Right renal pelvis (tissue), 4 donors: ENCODE measurements at regions not wholly inside any gene's neighbourhood (a gene's known extent, or its start where the extent isn't known, plus 50 kb on each side); places are given as distances from the start of the nearest gene placed in this dataset.

Experiments used
- DNase-seq, 4 donors: peaks; one replicate each; pipeline ENCODE4 v3.0.0-alpha.2; 2013; ENCODE audit warnings: low read depth in 4 of 4, low spot score in 3 of 4, missing footprints in 1 of 4

DNA sequence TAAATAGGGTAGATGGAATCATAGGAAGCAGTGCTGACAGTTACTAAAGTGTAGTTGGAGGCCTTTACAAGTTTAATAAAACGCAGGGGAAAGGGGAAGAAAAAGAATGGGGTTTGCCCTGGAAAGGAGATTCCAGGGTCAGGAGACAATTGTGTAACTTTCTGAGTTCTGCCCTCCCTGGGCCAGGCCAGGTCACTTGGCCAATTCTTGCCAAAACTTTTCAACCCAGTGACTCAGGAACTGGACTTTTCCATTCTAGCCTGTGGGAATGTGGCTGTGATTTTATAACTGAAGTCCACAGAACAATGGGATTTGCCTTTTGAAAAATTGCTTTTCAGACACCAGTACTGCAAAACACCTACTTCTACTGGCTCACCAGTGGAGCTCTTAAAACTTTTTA is 289.8 kb upstream of the ANKRD55 start:
- no peak for DNase-seq

DNA sequence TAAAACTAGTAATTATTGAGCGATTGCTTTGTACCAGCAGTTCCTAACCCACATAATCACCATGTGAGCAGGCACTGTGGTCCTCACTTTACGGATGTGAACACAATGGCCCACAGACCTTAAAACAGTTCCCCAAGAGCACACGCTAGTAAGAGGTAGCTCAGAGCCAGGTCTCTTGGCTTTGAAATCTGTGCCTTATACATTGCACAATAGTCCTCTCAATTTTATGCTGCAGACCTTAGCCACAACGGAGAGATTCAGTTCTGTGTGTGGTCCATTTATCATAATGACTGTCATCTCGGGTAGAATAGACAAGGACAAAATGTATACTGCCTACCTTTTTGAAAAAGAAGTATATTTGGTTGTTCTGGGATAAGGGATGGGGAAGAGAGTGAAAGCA is 289.0 kb upstream of the ANKRD55 start:
- no peak for DNase-seq

DNA sequence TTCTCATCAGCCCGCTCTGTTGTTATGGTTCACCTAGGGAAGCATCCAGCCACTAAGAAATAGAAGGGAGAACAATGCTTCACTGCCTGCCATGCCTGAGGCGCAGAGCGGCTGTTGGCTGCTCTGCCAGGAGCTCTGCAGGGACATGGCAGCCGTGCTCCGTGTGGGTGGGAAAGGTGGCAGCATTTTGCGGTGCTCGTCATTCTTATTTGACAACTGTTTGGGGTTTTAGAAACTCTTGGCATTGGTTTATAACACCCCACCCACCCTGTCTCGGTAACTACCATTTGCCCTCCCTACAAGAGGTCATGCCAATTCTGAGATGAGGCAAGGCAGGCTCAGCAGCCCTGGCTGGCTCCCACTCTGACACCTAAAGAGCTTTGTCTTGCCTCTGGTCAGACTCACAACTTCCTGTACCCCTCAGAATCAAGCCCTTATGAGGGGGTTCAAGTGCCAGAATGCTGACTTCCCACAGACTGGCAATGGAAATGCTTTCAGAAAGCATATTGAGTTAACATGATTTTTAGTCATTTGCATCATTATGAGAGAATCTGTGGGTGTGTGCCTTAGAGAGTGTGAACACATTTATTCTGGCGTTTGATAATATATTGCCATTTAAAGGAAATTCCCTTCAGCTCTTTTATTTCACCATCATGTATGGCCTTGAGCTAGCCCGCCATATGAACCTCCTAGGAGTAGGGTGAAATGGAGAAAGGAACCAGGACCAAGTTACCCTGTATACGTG is 288.0 kb upstream of the ANKRD55 start:
- DNase-seq, result no peak

DNA sequence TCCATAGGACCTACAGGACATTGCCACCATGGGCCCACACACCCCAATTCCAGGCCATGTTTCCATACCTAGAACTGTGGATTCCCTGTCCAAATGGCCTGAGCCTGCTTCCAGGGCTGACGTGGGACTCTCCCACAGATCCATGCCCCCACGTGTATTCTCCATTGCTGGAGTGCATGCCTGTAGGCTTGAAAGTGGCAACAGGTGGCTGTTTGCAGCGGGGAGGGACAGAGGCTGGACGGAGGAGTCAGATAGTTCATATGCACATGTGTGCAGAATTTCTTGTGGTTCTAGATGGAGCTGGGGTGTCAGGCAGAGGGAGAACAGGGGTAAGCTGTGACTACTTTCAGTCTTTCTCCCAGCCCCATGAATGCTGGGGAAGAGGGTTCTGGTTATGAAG is 285.7 kb upstream of the ANKRD55 start:
- DNase-seq, result no peak

DNA sequence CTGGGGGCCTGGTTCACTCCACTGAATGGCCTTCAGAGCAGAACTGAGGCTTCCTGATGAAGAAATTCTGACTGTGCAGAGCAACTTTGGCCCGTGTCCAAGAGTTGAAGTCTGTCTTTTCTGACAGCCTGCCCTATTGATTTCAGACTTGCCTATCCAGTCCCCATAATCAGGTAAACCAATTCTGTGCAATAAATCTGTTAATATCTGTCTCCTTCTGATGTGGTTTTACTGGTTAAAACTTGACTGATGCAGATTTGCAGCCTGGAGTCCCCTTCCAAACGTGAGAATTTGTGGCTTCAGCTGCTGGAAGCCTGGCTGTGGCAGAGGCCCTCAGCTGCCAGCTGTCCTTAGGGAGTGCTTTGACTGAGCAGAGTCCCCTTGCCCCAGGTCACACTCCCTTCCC is 283.9 kb upstream of the ANKRD55 start:
- no peak for DNase-seq

DNA sequence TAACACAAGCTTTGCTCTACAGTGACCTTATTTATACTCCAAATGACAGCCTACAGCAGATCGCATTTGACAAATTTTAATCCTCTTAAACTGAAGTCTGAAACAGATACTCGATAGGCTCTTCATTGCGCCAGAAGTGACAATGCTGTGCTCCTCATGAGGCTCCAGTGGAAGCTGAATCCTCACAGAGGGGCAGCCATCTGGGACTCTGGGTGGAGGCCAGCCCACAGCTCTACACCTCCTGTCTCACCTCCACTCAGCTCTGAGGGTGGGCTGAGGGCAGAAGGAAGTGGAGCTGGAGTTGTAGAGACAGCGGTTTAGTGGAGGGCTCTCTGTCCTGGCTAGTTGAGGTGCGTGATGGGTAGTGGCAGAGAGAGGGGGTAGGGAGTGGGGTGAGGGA is 283.3 kb upstream of the ANKRD55 start:
- no peak for DNase-seq

DNA sequence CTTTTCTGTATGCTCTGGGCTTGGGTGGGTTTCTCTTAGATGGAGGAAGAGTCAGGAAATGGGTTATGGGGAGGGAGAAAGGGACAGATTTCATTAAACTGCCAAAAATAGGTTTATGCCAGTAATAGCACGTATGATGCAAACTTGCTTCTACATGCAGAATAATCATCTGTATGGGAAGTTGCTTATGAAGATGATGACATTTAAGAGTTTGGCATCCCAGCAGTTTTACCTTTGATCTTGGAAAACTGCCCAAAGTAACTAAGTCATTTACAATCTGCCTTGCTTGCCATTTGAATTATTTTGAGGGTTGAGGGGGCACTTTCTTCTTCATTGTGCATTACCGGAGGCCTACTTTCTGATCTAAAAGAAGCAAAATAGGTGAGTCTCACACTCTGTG is 282.9 kb upstream of the ANKRD55 start:
- no peak for DNase-seq

DNA sequence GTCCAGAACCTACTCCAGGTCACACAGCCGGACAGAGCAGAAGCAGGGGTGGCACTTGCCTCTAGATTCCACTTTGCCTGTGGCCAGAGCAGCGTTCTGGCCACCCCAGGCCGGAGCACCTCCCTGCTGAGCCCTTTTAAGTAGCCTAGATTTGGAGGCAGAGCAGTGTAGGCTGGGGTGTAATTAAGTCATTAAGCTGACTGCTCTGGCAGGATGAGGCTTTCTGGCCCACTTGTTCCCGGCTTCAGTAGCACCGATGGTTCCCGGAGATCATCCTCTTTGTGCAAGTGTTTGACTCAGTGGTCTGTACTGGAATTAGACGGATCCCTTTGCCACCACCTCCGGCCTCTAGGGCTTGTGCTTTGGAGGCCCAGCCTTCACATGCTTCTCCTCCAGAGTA is 281.9 kb upstream of the ANKRD55 start:
- no peak for DNase-seq

DNA sequence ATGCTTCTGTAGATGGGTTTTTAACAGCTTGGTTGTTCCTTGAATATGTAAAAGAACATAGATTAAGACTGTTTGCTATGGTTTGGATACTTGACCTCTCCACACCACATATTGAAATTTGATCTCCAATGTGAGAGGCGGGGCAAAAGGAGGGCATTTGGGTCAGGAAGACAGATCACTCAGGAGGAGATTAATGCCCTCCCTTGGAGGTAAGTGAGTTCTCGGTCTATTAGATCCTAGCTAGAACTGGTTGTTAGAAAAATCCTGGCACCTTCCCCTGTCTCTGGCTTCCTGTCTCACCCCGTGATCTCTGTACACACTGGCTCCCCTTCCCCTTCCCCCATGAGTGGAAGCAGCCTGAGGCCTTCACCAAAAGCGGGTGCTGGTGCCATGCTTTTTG is 281.1 kb upstream of the ANKRD55 start:
- DNase-seq, result no peak

DNA sequence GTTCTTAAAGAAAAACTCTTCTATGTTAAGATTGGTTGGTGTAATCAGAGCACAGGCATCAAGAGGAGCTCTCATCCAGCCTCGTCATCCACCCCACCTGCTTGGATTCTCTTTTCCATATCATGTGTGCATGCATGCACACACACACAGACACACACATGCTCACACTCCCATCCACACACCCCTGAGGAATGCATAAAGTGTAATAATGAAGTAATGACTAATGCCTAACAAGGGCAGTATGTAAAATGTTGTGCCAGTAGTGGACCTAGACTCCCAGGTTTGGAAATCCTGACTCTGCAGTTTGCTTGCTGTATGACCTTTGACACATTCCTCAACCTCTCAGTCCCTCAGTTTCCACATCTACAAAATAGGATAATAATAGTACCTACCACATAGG is 280.0 kb upstream of the ANKRD55 start:
- no peak for DNase-seq

DNA sequence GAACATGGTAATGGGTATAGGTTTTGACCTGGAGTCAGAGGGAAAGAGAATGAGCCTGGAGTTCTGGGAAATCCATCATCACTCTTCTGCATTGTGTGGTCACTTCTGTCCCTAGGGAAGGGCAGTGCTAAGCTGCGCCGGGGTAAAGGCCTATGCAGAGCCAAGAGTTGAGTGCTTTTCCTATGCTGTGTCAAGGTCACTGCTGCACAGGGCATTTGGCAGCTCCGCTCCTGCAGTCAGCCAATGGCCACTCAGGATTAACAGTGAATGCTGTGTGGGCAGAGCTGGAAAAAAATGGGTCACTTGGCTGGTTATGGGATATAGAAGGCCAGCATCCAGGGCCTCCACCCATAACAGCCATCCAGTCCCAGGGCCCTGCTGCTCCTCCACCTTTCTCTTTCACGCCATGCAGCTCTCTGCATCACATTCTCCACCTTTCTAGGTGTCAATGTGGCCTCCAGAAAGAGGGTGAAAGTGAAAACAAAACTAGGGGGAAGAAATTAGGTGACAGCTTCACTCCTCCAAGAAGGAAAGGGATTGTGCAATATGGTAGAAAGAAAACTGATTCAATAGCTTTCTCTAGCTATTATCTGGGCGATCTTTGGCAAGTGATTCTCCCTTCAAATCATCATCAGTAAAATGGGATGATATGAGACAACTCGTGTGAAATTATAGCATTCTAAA is 279.3 kb upstream of the ANKRD55 start:
- DNase-seq, result no peak

DNA sequence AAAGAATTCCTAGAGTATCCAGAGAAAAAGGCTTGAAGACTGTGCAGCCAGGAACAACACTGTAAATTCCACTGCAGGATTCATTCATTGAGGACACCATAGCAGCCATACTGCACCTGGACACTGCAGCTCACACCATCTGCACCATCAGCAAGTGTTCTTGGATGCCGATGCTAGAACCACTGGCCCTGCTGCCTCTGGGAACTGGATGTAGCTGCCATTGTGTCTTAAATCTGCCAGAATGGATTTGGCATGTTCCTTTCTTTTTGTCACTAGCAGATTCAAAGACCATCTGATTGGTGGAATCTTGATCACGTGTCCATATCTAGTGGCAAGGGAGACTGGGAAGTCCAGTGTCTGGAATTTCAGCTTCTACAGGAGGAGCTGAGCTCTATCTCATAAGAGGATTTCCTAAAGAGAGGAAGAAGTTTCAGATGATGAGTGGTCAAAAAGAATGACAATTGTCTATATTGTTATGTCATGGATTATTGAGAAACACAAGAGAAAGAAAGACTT is 278.3 kb upstream of the ANKRD55 start:
- no peak for DNase-seq

DNA sequence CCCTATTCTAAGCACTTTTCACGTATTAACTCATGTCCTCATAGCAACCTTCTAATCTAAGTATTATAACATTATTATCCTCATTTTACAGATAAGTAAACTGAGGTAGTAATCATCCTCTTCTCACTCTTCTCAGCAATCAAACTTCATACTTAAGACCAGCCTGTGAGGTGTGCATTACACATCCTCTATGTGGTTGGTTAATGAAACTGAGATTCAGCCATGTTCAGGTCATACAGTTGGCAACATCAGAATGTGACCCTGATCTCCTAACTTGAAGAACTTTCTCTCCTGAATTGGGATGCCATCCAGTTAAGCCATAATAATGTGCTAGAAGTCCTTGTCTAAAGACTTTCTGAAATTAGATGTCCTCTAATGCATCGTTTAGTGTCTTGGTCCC is 275.1 kb upstream of the ANKRD55 start:
- DNase-seq, result no peak

DNA sequence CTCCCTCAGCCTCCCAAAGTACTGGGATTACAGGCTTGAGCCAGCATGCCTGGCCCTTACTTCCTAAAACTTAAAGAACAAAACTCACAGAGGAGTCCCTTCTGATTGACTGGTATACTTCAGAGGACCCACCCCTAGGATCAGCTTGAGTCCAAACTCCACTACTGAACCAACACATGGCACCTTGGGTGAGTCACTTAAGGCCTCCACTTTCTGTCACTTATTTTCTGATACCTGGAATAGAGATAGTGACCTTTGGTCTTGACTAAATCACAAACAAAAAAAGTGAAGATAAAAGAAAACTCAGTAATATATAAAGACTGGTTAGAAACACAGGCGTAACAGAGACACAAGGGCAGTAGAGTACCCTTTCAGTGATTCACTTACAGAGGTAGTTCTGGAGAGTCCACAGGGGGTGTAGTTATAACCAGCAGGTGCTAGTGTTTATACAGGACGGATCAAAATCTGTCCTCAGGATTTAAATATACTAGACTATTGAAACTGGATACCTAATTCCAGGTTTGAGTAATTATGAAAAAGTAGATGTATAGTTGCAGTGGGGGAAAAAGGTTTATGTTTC is 274.3 kb upstream of the ANKRD55 start:
- no peak for DNase-seq

DNA sequence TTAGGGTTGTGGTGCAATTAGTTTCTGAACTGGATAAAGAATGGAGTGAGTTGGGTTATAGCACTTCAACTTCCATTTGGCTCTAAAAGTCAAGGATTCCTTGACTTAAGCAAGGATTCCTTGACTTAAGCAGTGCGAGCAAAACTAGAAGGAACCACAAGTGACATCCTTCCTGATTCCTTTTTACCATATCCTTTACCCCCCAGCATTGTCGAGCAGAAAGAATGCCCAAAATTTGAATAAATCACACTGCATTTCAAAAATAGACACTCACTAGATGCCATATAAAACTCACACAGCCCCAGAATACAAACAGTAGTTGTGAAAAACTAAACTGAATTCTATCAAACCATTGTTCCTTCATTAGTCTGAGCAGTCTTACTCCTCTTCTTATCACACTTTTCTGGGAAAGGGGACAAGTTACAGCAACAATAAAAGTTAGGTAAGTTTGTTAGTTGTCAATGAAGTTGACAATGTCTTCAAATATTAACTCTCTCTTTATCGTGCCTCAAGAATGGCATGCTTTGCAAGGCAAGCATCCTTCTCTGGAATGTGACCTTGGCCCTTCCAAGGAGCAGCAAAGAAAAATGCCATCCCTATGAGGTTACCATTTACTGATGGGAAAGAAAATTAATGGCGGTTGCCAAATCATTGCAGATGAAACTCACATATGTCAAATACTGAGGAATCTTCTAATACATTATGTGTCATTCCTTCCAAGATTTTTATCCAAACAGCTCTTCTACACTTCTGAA is 273.3 kb upstream of the ANKRD55 start:
- DNase-seq, result no peak

DNA sequence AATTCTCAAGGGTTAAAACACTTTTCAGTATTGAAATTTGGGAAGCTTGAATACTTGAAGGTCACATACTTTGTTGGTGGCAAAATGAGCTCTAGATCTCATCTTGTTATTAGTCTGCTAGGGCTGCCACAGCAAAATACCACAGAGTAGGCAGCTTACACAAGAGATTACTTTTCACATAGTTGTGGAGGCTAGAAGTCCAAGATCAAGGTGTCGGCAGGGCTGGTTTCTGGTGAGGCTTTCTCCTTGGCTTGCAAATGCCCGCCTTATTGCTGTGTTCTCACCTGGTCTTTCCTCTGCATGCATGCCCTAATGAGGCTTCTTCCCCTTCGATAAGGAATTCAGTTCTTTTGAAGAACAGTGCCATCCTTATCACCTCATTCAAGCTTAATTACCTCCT is 270.8 kb upstream of the ANKRD55 start:
- no peak for DNase-seq

DNA sequence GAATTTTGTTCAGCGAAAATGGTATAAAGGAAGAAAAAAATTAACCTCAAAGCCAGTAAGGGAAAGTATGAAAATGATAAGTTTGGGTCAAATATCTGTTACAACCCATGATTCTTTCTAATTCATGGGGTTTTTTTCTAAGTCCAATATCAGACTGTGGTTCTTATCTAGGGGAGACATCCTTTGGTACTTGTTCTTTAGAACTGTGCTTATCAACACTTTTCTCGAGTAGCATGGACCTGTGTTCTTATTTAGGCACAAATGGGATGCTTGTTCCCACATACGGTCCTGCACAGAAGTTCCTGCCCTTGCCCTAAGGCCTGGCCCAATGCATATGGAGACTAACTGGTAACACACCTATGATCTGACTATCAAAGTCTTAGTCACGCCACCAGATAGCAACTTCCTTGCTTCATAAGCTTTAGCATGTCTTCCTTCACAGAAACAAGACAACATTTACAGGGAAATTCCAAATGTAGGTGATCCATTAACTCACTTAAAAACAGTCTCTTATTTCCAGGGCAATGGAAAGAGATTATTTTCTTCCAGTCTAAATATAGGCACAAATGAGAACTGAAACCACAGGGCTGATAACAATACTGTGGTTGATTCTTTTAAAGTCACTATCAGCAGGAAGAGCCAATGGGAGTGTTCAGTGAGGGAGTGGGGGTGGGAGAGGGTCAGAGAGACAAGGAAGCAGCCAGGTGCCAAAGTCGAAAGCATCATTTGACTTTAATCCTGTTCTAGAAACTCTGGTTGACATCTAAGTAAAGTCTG is 268.8 kb upstream of the ANKRD55 start:
- no peak for DNase-seq

DNA sequence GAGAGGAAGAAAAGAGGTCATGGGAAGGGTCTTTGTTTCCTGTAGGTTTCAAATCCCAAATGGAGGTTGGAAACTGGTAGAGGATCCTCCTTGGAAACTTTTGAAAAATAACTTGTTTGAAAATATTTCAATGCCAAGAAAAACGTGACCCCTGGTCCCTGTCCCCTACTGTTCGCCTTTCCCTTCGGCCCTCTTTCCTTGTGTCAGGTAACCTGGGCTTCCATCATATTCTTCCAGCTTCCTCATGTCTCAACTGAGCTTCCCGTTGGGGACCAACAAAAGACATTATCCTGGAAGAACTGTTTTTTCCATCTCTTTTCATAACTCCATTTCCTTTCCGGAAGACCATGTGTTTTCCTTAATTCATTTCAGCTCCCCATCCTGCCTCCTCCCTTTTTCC is 266.8 kb upstream of the ANKRD55 start:
- DNase-seq, result no peak

DNA sequence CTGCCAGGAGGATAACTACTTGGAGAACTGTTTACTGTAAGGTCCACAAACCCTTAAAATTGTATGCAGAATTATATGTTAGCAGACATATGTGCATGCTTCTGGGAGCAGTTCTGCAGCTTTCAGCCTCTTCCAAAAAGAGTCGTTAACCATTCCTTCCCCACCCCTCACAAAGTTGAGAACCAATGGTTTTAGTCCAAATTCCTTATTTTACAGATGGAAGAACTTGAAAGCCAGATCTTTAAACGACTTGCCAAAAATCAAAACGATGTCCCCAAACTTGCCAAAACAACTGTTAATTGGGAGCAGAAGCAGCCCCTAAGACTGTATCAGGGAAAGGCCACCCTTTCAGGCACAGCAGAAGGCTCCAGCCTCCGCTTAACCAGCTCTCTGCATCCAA is 266.4 kb upstream of the ANKRD55 start:
- no peak for DNase-seq

DNA sequence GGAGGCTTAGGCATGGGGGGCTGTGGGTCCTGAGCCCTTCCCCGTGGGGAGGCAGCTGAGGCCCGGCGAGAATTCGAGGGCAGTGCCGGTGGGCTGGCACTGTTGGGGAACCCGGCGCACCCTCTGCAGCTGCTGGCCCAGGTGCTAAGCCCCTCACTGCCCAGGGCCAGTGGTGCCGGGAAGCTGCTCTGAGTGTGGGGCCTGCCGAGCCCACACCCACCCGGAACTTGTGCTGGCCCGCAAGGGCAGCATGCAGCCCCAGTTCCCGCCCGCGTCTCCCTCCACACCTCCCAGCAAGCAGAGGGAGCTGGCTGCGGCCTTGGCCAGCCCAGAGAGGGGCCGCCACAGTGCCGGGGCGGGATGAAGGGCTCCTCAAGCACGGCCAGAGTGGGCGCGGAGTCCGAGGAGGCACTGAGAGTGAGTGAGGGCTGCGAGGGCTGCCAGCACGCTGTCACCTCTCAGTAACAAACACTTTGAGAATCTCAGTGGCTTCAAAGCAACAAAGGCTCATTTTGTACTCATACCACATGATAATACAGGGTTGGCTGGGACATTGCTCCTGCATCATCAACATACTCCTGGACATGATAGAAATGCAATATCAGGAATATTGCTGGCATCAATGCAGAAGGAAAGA is 265.7 kb upstream of the ANKRD55 start:
- no peak for DNase-seq
